ENCODE measurements at regions not wholly inside any gene's neighbourhood (a gene's known extent, or its start where the extent isn't known, plus 50 kb on each side); places are given as distances from the start of the nearest gene placed in this dataset.
A peak's percentile ranks its signal among the peaks of the same experiment; 100 is the strongest.

DNA sequence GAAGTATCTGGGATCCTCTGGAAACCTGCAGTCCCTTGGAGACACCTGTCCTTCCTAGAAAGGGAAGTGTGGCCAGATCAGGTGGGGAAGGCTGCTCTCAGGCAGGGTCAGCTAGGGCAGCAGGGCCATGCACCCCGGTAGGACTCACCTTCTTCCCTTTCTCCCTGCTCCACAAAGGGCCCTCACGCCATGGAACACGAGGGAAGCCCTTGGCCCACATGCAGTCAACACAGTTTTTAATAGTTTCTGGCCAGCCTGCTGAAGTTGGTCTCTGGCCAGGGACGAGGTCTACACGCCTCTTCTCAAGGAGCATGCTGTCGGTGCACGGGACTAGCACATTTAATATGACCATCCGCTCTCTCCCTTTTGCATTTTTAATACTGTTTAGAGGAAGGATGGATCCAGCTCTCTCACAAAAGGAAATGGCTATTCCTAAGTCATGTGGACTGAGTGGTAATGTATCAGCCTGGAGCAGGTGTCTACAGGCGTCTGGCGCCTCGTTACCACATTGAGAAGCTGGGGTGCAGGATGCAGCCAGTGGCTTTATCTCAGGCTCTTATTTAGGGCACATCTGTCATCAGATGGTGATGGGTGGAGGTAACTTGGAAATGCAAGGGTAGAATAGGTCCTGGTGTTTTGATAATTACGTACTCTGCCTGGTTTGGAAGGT lies 153.9 kb downstream of the KLF13 start:
- H3K4me3 ChIP-seq, result no peak overlapping the region
- peaks cover 0 to 34% (median 6%) of the 10 kb centered on the region in 5 donors for H3K4me1 ChIP-seq (ENCODE audit: control insufficient read depth in 5 of 5, insufficient read depth in 5 of 5, low read length in 5 of 5)
- H3K27me3 ChIP-seq (ENCODE audit: control insufficient read depth in 3 of 3, insufficient read depth in 3 of 3, low read length in 2 of 3), result peaks cover 0 to 36% (median 34%) of the 10 kb centered on the region in 3 donors
- peak; percentile 44 to 74 (median 67) for DNase-seq
- no peaks in the 10 kb centered on the region for H3K36me3 ChIP-seq (ENCODE audit: control insufficient read depth in 4 of 4, insufficient read depth in 4 of 4, low read length in 4 of 4)
- 77% methylated on average over 12 of the region's 12 CpGs for WGBS, 2 donors
- TF ChIP-seq, protein P1, sequence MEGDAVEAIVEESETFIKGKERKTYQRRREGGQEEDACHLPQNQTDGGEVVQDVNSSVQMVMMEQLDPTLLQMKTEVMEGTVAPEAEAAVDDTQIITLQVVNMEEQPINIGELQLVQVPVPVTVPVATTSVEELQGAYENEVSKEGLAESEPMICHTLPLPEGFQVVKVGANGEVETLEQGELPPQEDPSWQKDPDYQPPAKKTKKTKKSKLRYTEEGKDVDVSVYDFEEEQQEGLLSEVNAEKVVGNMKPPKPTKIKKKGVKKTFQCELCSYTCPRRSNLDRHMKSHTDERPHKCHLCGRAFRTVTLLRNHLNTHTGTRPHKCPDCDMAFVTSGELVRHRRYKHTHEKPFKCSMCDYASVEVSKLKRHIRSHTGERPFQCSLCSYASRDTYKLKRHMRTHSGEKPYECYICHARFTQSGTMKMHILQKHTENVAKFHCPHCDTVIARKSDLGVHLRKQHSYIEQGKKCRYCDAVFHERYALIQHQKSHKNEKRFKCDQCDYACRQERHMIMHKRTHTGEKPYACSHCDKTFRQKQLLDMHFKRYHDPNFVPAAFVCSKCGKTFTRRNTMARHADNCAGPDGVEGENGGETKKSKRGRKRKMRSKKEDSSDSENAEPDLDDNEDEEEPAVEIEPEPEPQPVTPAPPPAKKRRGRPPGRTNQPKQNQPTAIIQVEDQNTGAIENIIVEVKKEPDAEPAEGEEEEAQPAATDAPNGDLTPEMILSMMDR (IDR thresholded peaks at IDR 0.05; ENCODE audit: control extremely low read depth, extremely low read depth), result no peak
- no peak overlapping the region for H3K9ac ChIP-seq (ENCODE audit: insufficient read depth in 1 of 2, low read length in 2 of 2)
- H3K27ac ChIP-seq (ENCODE audit: low read depth in 1 of 2, low read length in 1 of 2), result no peak overlapping the region
- no peak for ATAC-seq (ENCODE audit: insufficient read depth, low FRiP score)
- H3K9me3 ChIP-seq (ENCODE audit: control insufficient read depth in 4 of 4, insufficient read depth in 3 of 4, low read length in 3 of 4), result peaks cover 0 to 7% (median 0%) of the 10 kb centered on the region in 4 donors

DNA sequence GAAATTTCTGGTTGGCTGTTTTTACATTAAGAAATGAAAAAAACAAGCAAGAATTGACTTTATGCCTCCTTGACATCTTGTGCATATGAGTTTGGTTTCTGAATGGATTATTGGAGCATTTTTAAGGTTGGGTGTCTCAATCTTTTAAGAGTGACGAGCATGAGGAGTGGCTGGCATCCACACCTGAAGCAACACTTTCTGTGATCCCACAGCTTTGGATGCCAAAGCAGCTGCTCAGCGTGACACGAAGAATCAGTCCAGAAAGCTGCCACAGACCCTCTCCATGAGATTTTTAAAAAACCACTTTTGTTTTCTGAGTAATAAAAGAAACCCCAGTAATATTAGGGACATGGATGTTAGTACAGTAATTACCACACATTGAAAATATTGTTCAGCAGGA lies 154.5 kb downstream of the KLF13 start:
- Histone ChIP-seq H3K9ac (ENCODE audit: insufficient read depth in 1 of 2, low read length in 2 of 2) (no peak overlapping the region), H3K4me1 (ENCODE audit: control insufficient read depth in 5 of 5, insufficient read depth in 5 of 5, low read length in 5 of 5) (peaks cover 0 to 28% (median 6%) of the 10 kb centered on the region in 5 donors), H3K36me3 (ENCODE audit: control insufficient read depth in 4 of 4, insufficient read depth in 4 of 4, low read length in 4 of 4) (no peaks in the 10 kb centered on the region), H3K27ac (ENCODE audit: low read depth in 1 of 2, low read length in 1 of 2) (no peak overlapping the region), H3K27me3 (ENCODE audit: control insufficient read depth in 3 of 3, insufficient read depth in 3 of 3, low read length in 2 of 3) (peaks cover 0 to 36% (median 36%) of the 10 kb centered on the region in 3 donors), H3K4me3 (no peak overlapping the region), H3K9me3 (ENCODE audit: control insufficient read depth in 4 of 4, insufficient read depth in 3 of 4, low read length in 3 of 4) (peaks cover 0 to 7% (median 0%) of the 10 kb centered on the region in 4 donors)
- TF ChIP-seq, protein P1 (IDR thresholded peaks at IDR 0.05; ENCODE audit: control extremely low read depth, extremely low read depth), result no peak
- WGBS, 2 donors, result 93 to 97% methylated on average over 3 of the region's 3 CpGs
- no peak for ATAC-seq (ENCODE audit: insufficient read depth, low FRiP score)
- DNase-seq, result no peak

DNA sequence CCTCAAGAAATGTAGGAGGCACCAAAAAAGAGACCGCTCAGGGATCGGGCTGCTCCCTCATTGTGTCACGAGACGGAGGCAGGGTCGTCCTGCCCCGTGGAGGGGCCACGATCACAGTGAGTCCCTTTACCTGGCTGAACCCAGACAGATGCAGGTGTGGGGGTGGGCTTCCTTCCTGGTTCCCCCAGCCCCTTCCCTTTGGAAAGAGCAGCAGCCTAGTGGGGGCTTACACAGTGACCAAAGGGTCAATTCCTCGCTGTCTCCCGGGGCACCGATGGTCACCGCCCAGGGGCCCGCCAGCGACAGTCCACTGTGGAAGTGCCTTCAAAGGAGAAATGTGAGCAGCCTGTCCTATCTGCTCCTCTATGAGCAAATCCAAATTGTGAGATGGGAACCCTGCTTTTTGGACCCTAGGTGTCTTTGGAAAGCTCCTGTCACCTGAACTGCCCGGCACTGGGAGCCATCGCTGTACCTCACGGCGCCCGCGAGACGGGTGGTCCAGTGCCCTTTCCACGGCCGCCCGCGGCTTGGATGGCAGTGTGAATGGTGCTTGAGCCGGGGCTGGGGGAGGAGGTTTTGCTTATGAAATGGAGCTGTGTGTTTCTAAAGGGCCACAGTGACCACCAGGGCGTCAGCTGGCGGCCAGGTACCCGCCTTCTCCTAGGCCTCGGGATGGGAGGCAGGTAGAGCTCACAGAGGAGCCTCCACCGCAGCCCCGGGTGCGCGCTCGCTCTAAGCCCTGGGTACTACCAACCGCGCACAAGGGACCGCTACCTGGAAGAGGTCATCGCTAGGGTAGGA lies 155.7 kb downstream of the KLF13 start:
- TF ChIP-seq, protein P1 (IDR thresholded peaks at IDR 0.05; ENCODE audit: control extremely low read depth, extremely low read depth), result no peak
- H3K27ac ChIP-seq (ENCODE audit: low read depth in 1 of 2, low read length in 1 of 2), result no peak overlapping the region
- H3K9ac ChIP-seq (ENCODE audit: insufficient read depth in 1 of 2, low read length in 2 of 2), result no peak overlapping the region
- ATAC-seq (ENCODE audit: insufficient read depth, low FRiP score) (no peak), DNase-seq (no peak)
- peaks cover 0 to 25% (median 9%) of the 10 kb centered on the region in 5 donors for H3K4me1 ChIP-seq (ENCODE audit: control insufficient read depth in 5 of 5, insufficient read depth in 5 of 5, low read length in 5 of 5)
- no peaks in the 10 kb centered on the region for H3K36me3 ChIP-seq (ENCODE audit: control insufficient read depth in 4 of 4, insufficient read depth in 4 of 4, low read length in 4 of 4)
- H3K9me3 ChIP-seq (ENCODE audit: control insufficient read depth in 4 of 4, insufficient read depth in 3 of 4, low read length in 3 of 4), result peaks cover 0 to 7% (median 0%) of the 10 kb centered on the region in 4 donors
- peaks cover 0 to 40% (median 38%) of the 10 kb centered on the region in 3 donors for H3K27me3 ChIP-seq (ENCODE audit: control insufficient read depth in 3 of 3, insufficient read depth in 3 of 3, low read length in 2 of 3)
- H3K4me3 ChIP-seq, result no peak overlapping the region
- 96 to 97% methylated on average over 38 of the region's 38 CpGs for WGBS, 2 donors

All from lung (tissue), 11 donors.